ENCODE measurements at regions not wholly inside any gene's neighbourhood (a gene's known extent, or its start where the extent isn't known, plus 50 kb on each side); places are given as distances from the start of the nearest gene placed in this dataset.

GRCh38 chr9:80157561-80157983, 585.8 kb downstream of the TLE4 start:
- no peak for DNase-seq

- DNase-seq, result no peak
Measured at GRCh38 chr9:80156756-80157472, 585.1 kb downstream of the TLE4 start.

- no peak for DNase-seq
Measured at GRCh38 chr9:80156262-80156661, 584.5 kb downstream of the TLE4 start.

- no peak for DNase-seq
Measured at GRCh38 chr9:80147866-80148265, 576.1 kb downstream of the TLE4 start.

GRCh38 chr9:80146466-80146865, 574.7 kb downstream of the TLE4 start:
- DNase-seq, result no peak

- no peak for DNase-seq
Measured at GRCh38 chr9:80144856-80145255, 573.1 kb downstream of the TLE4 start.

- DNase-seq, result no peak
Measured at GRCh38 chr9:80144406-80144805, 572.6 kb downstream of the TLE4 start.

- no peak for DNase-seq
Measured at GRCh38 chr9:80143899-80144298, 572.1 kb downstream of the TLE4 start.

- no peak for DNase-seq
Measured at GRCh38 chr9:80134487-80134886, 562.7 kb downstream of the TLE4 start.

GRCh38 chr9:80131627-80132026, 559.9 kb downstream of the TLE4 start:
- no peak for DNase-seq

GRCh38 chr9:80127920-80128319, 556.2 kb downstream of the TLE4 start:
- no peak for DNase-seq

- no peak for DNase-seq
Measured at GRCh38 chr9:80125731-80126264, 554.0 kb downstream of the TLE4 start.

- DNase-seq, result no peak
Measured at GRCh38 chr9:80117031-80117430, 545.3 kb downstream of the TLE4 start.

GRCh38 chr9:80114241-80114640, 542.5 kb downstream of the TLE4 start:
- DNase-seq, result no peak

GRCh38 chr9:80107931-80108660, 536.3 kb downstream of the TLE4 start:
- no peak for DNase-seq

- DNase-seq, result no peak
Measured at GRCh38 chr9:80097476-80097875, 525.7 kb downstream of the TLE4 start.

- no peak for DNase-seq
Measured at GRCh38 chr9:80094176-80094771, 522.5 kb downstream of the TLE4 start.

GRCh38 chr9:80093695-80094094, 521.9 kb downstream of the TLE4 start:
- DNase-seq, result no peak

GRCh38 chr9:80091526-80091925, 519.8 kb downstream of the TLE4 start:
- DNase-seq, result no peak

- DNase-seq, result no peak
Measured at GRCh38 chr9:80090317-80090716, 518.6 kb downstream of the TLE4 start.

GRCh38 chr9:80086822-80087345, 515.1 kb downstream of the TLE4 start:
- no peak for DNase-seq

GRCh38 chr9:80086386-80086785, 514.6 kb downstream of the TLE4 start:
- DNase-seq, result no peak

- no peak for DNase-seq
Measured at GRCh38 chr9:80085668-80086067, 513.9 kb downstream of the TLE4 start.

GRCh38 chr9:80082213-80082612, 510.4 kb downstream of the TLE4 start:
- no peak for DNase-seq
